ENCODE measurements at regions not wholly inside any gene's neighbourhood (a gene's known extent, or its start where the extent isn't known, plus 50 kb on each side); places are given as distances from the start of the nearest gene placed in this dataset.
"Not testable (repeated sequence)": the region's sequence is repeated elsewhere in the genome, so short reads cannot be mapped to it uniquely, and the experiment has no call there.

DNA sequence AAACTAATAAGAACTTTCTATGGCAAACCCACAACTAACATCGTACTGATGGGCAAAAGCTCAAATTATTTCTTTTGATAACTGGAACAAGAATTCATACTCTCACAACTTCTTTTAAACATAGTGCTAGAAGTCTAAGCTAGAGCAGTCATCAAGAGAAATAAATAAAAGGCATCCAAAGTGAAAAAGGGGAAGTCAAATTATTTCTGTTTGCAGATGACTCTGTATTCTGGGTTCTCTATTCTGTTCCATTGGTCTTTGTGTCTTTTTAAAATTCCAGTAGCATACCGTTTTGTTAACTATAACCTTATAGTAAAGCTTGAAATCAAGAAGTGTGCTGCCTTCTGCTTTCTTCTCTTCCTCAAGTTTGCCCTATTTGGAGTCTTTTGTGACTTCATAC lies 1215.9 kb downstream of the UQCRFS1 start:
- no peak for ATAC-seq
- Mint-ChIP-seq H3K36me3 (no peaks in the 10 kb centered on the region), H3K9me3 (ENCODE audit: low read depth) (peaks cover 2% of the 10 kb centered on the region), H3K27ac (no peak overlapping the region), H3K27me3 (no peaks in the 10 kb centered on the region), H3K4me1 (no peaks in the 10 kb centered on the region), H3K4me3 (no peak overlapping the region)
- no peak for DNase-seq
- CTCF ChIA-PET = no interaction called here

DNA sequence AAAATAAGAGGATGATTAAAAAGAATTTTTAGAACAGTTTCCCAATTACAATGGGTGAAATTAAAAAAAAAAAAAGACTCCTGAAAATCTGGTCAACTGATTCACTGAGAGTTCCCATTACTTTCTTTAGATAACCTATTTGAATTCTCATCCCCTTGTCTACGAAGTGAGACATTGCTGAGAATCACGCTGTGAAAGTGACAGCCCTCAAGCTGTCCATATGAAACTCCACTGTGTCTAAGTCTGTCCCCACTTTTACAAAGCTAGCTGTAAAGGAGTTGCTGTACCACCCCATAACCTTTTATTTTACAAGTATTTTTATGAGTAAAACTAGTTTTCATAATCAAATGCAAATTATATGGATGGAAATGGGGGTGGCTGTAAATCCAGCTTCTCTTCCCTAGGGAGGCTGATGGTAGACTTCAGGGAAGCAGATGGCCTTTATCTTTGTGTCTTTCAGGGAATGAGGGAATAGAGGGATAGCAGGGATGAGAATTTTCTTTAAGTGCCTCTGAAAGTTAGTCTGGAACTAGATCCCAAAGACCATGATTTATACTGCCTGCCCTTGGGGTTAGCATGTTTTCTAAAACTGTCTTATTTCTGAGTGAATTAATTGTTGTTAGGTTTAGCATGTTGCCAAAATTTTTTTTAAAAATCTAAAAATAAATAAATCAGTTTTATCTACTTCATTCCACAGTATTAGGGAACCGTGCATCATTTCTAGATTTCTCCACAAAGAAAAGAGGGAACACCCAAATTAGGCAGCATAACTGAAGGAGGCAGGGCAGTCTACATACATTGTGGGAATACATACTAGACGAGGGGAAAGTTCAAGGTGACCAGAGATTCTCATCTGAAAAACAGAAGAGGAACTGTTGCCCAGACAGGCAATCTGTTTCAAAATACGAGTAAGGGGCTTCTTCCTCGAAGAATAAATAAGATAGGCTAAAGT lies 1219.1 kb downstream of the UQCRFS1 start:
- H3K36me3 Mint-ChIP-seq = no peaks in the 10 kb centered on the region
- H3K4me3 Mint-ChIP-seq = no peak overlapping the region
- DNase-seq = no peak
- CTCF ChIA-PET = no interaction called here
- no peaks in the 10 kb centered on the region for H3K9me3 Mint-ChIP-seq (ENCODE audit: low read depth)
- H3K27me3 Mint-ChIP-seq = no peaks in the 10 kb centered on the region
- no peaks in the 10 kb centered on the region for H3K4me1 Mint-ChIP-seq
- no peak for ATAC-seq
- no peak overlapping the region for H3K27ac Mint-ChIP-seq

DNA sequence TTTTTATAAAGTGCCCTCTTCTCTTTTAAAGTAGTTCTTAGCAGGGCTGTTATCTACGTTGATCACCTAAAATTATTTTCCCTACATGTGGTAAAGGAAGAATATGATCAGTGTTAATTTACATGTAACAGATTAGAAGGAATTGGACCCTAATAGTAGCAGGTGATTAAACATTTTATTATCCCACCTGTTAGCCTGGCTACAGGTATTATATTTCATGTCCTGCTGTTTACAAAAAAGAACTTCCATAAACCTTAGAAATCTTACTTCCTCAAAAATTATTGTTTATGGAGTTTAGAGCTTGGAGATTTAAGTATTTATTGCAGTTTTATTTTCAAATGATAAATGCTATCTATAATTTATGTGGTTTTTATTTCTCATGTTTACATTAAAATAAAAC lies 1226.7 kb downstream of the UQCRFS1 start:
- ATAC-seq = no peak
- H3K27ac Mint-ChIP-seq = no peak overlapping the region

DNA sequence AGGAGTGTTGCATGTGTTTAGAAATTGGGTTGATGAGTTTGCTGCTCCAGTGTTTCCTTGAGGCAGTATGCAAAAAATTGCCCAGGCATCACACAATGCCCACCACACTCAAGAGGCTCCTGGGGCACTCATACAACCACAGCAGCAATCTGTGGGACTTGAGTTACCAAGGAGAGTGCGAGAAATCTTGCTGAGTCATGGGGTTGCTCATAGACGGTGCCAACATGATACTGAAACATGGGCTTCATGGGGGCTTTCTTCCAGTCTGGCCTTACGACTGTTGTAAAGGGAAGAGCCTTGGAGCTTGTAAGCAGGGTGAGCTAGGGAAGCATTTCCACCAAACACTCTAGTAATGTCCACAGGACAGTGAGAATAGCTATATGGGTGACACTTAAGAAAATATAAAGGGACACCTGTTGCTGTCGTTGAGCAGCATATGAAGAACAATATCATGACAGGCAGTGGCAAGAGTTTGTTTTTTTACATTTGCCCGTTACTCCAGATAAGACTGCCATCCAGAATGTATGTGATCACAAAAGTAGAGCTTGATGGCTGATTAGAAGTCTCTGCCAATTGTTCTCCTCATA lies 1237.4 kb downstream of the UQCRFS1 start:
- H3K9me3 Mint-ChIP-seq (ENCODE audit: low read depth) = no peaks in the 10 kb centered on the region
- CTCF ChIA-PET = no interaction called here
- no peaks in the 10 kb centered on the region for H3K36me3 Mint-ChIP-seq
- DNase-seq (no peak), ATAC-seq (no peak)
- no peaks in the 10 kb centered on the region for H3K27me3 Mint-ChIP-seq
- H3K4me1 Mint-ChIP-seq = no peaks in the 10 kb centered on the region
- H3K27ac Mint-ChIP-seq = no peak overlapping the region
- no peak overlapping the region for H3K4me3 Mint-ChIP-seq

More for the DNA sequence above, 1226.7 kb downstream of the UQCRFS1 start:
- no peak overlapping the region for H3K4me3 Mint-ChIP-seq
- no peaks in the 10 kb centered on the region for H3K9me3 Mint-ChIP-seq (ENCODE audit: low read depth)
- CTCF ChIA-PET = no interaction called here
- no peaks in the 10 kb centered on the region for H3K36me3 Mint-ChIP-seq
- no peaks in the 10 kb centered on the region for H3K27me3 Mint-ChIP-seq
- no peak for DNase-seq
- no peaks in the 10 kb centered on the region for H3K4me1 Mint-ChIP-seq

DNA sequence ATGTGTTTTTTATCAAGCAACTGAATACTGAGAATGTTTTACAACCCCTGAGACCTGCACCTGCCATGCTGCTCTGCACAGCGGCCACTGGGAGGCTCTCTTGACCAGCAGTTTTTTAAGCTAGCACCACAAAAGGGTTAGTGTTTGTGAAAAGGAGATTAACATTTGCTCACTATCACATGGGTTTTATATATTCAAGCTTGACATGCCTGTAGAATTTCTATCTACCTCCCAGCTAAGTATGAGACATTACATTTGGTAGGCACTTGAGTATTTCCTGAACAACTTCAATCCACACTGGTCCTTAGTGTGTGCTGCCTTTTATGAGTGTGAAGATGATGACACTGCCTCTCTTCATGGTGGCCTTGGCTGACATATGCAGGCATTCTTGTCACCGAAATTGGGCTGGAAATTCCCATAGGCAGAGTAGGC lies 1238.9 kb downstream of the UQCRFS1 start:
- no peak for DNase-seq
- no peak overlapping the region for H3K4me3 Mint-ChIP-seq
- no peaks in the 10 kb centered on the region for H3K36me3 Mint-ChIP-seq
- H3K27ac Mint-ChIP-seq = no peak overlapping the region
- no peaks in the 10 kb centered on the region for H3K9me3 Mint-ChIP-seq (ENCODE audit: low read depth)
- no peaks in the 10 kb centered on the region for H3K27me3 Mint-ChIP-seq
- ATAC-seq = no peak
- H3K4me1 Mint-ChIP-seq = no peaks in the 10 kb centered on the region
- CTCF ChIA-PET = no interaction called here

DNA sequence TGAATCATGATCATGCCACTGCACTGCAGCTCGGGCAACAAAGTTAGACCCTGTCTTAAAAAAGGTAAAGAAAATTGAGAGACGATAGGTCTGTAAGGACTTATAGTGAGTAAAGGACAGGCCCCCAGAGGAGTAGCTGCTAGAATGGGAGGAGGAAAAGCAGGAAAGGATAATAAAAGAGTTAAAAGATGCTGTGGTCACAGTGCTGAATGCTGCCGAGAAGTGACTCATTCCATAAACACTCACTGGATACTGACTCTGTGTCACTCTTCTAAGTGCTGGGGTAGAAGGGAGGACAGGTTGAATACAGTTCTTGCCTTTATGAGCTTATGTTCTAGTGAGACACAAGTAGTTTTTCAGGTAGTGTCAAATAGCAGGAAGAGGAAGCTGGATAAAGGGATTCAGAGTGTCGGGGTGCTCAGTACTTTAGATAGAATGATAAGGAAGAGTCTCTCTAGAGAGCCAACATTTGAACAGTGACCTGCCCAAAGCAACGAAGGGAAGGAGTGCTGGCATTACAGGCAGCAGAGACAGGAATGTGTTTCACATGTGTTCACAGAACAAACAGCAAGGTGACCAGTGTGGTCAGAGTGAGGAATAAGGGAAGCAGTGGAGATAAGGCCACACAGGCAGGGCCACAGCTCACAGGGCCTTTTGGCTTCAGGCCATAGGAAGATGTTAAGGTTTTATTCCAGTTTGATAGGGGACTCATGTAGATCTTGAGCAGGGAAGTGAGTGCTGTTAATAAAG lies 1240.5 kb downstream of the UQCRFS1 start:
- CTCF ChIA-PET = no interaction called here
- DNase-seq = no peak
- no peaks in the 10 kb centered on the region for H3K9me3 Mint-ChIP-seq (ENCODE audit: low read depth)

DNA sequence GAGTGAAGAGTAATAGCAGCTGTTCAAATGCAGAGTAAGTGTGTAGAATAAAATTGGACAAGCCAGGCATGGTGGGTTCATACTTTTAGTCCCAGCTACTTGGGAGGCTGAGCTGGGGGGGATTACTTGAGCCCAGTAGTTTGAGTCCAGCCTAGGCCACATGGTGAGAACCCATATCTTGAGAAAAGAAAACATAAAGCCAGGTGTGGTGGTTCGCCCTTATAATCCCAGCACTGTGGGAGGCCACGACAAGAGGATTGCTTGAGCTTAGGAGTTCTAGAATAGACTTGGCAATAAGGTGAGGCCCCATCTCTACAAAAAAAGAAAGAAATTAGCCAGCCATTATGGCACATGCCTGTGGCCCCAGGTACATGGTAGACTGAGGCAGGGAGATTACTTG lies 1241.1 kb downstream of the UQCRFS1 start:
- no peaks in the 10 kb centered on the region for H3K27me3 Mint-ChIP-seq
- DNase-seq (no peak), ATAC-seq (no peak)
- no peaks in the 10 kb centered on the region for H3K9me3 Mint-ChIP-seq (ENCODE audit: low read depth)
- H3K27ac Mint-ChIP-seq = no peak overlapping the region
- no peaks in the 10 kb centered on the region for H3K36me3 Mint-ChIP-seq
- no peak overlapping the region for H3K4me3 Mint-ChIP-seq
- CTCF ChIA-PET = no interaction called here
- H3K4me1 Mint-ChIP-seq = no peaks in the 10 kb centered on the region

More for the DNA sequence above, 1240.5 kb downstream of the UQCRFS1 start:
- Mint-ChIP-seq H3K27ac (no peak overlapping the region), H3K4me1 (no peaks in the 10 kb centered on the region), H3K27me3 (no peaks in the 10 kb centered on the region), H3K4me3 (no peak overlapping the region), H3K36me3 (no peaks in the 10 kb centered on the region)
- ATAC-seq = no peak

DNA sequence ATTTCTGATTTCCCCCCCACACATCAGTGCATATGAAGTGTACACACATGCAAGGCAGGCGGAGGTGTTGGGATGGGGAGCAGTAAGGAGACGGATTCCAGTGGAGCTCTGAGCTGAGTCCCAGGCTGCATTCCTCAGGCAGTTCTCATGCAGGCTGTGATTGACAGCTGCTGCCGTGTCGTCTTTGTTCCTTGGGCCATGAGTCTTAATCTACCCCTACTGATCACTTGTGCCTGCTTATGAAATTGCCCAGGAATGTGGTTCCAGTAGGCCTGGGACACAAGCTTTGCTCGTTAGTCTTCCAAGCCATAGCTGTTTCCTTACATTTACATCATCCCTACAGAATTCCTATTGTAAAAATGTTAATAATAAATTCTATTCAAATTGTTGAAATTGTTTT lies 1241.9 kb downstream of the UQCRFS1 start:
- H3K4me1 Mint-ChIP-seq = no peaks in the 10 kb centered on the region
- CTCF ChIA-PET = no interaction called here
- no peak for ATAC-seq
- H3K36me3 Mint-ChIP-seq = no peaks in the 10 kb centered on the region
- no peak for DNase-seq
- no peak overlapping the region for H3K4me3 Mint-ChIP-seq
- no peaks in the 10 kb centered on the region for H3K27me3 Mint-ChIP-seq
- no peak overlapping the region for H3K27ac Mint-ChIP-seq
- H3K9me3 Mint-ChIP-seq (ENCODE audit: low read depth) = no peaks in the 10 kb centered on the region

DNA sequence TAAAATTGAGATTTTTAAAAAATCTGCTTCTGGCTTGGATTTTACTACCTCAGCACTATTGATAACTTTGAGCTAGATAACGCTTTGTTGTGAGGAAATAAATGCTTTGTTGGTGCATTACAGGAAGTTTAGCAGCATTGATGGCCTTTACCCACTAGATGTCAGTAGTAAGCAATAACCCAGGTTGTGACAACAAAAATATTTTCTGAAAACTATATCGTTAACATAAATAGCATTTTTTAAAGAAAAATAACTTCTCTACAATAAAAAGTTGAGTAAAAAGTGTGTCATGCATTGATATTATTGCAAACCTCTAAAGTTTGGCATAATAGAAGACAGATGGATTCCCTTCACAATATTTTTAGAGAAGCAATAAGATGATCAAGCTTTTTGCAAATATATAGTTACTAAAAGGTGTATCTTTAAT lies 1246.5 kb downstream of the UQCRFS1 start:
- no peaks in the 10 kb centered on the region for H3K36me3 Mint-ChIP-seq
- CTCF ChIA-PET = interaction anchor here (1.6 to 2.1 kb wide), 2 partner anchors 30 to 913 kb away, joined by 5 read pairs; no protein-coding TSS in a partner anchor
- no peak for DNase-seq

DNA sequence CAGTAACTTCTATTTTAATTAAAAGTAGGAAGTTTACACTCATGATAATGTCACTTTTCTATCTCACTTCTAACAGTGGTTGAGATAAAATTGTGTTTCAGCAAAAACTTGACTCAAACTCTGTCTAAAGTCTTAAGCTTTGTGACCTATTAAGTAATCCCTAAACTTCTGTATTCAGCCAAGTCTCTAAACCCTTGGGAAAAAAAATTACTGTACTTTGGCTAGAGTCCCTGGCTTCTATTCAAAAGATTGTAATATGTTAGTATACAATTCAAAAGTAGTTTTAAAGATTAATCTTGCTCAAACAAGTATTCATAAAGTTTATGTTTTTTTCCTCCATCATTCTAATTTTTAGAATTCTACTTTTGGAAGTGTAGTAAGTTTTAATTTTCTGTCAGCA lies 1248.8 kb downstream of the UQCRFS1 start:
- Mint-ChIP-seq H3K4me1 (no peaks in the 10 kb centered on the region), H3K27ac (no peak overlapping the region), H3K36me3 (no peaks in the 10 kb centered on the region), H3K4me3 (no peak overlapping the region), H3K27me3 (no peaks in the 10 kb centered on the region), H3K9me3 (ENCODE audit: low read depth) (no peaks in the 10 kb centered on the region)
- CTCF ChIA-PET = no interaction called here
- ATAC-seq (no peak), DNase-seq (no peak)

More for the DNA sequence above, 1246.5 kb downstream of the UQCRFS1 start:
- H3K4me3 Mint-ChIP-seq = no peak overlapping the region
- no peak overlapping the region for H3K27ac Mint-ChIP-seq
- no peaks in the 10 kb centered on the region for H3K4me1 Mint-ChIP-seq
- no peaks in the 10 kb centered on the region for H3K27me3 Mint-ChIP-seq
- no peaks in the 10 kb centered on the region for H3K9me3 Mint-ChIP-seq (ENCODE audit: low read depth)
- ATAC-seq = no peak

DNA sequence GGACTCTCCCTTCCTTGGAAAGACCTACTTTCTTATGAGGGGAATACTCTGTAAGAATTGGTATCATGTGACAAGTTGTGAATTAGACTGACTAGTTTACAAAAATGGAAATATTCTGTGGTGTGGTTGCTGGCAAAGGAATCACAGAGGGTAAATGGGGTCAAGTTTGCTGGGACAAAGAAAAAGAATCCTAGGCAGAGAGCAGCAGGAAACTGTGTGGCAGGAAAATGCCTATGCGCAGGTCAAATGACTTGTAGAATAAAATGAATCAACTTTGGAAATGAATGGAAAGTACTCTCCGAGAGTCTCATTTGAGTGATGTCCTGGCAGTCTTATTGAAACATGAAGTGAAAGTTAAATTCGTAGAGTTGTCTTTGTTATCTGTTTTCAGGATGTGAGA lies 1250.7 kb downstream of the UQCRFS1 start:
- H3K36me3 Mint-ChIP-seq = no peaks in the 10 kb centered on the region
- no peaks in the 10 kb centered on the region for H3K27me3 Mint-ChIP-seq
- CTCF ChIA-PET = no interaction called here
- ATAC-seq (no peak), DNase-seq (no peak)
- no peak overlapping the region for H3K4me3 Mint-ChIP-seq
- H3K4me1 Mint-ChIP-seq = no peaks in the 10 kb centered on the region
- no peaks in the 10 kb centered on the region for H3K9me3 Mint-ChIP-seq (ENCODE audit: low read depth)
- no peak overlapping the region for H3K27ac Mint-ChIP-seq

DNA sequence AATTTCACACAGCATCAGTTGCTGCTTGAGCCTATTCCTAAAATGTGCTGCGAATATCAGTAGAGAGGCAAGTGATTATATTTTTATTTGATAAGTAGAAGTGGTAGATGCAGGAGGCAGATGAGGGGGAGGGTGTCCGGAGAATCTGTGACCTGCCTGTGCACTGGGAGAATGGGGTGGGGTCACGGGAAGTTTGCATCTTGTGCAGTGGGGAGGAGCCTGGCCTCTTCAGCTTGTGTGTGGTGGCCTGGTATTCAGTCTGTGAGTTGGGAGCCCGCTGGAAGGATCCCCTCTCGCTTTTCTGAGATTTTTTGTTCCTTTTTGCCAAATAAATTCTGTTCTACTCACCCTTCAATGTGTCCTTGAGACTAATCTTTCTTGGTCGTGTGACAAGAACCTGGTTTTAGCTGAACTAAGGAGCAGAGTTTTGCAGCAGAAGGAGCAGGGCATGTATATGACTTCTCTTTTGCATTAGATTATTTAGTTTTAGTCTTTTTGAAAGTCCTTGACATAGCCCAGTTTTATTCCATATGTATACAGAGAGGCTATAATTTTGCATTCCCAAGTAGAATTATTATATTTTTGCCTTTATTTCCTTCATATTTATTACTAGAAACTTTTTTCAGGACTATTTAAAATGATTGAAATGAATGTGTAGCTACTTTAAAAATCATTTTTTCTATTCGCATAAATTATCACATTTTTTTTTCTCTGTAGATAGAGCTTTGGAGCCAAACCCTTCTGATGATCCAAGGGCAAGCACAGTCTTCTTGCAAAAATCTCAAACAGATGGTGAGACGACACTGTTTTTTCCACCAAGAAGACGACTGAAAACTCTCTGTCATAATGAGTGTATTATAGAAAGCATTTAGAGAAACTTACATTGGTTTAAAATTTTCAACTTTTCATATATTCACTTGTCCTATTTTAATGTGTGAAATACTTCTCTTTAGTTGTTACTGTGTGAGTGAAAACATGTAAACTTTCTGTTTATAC lies 1257.2 kb downstream of the UQCRFS1 start:
- no peak overlapping the region for H3K27ac Mint-ChIP-seq
- H3K9me3 Mint-ChIP-seq (ENCODE audit: low read depth) = peaks cover 3% of the 10 kb centered on the region
- no peaks in the 10 kb centered on the region for H3K4me1 Mint-ChIP-seq
- H3K36me3 Mint-ChIP-seq = no peaks in the 10 kb centered on the region
- CTCF ChIA-PET = no interaction called here
- no peak for ATAC-seq
- no peak overlapping the region for H3K4me3 Mint-ChIP-seq
- no peaks in the 10 kb centered on the region for H3K27me3 Mint-ChIP-seq
- DNase-seq = no peak

DNA sequence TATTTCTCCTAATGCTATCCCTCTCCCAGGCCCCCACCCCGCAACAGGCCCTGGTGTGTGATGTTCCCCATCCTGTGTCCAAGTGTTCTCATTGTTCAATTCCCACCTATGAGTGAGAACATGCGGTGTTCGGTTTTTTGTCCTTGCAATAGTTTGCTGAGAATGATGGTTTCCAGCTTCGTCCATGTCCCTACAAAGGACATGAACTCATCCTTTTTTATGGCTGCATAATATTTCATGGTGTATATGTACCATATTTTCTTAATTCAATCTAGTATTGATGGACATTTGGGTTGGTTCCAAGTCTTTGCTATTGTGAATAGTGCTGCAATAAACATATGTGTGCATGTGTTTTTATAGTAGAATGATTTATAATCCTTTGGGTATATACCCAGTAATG lies 1270.3 kb downstream of the UQCRFS1 start:
- H3K36me3 Mint-ChIP-seq; H3K4me3 Mint-ChIP-seq; ATAC-seq; H3K4me1 Mint-ChIP-seq; H3K9me3 Mint-ChIP-seq (ENCODE audit: low read depth); CTCF ChIA-PET; DNase-seq; H3K27me3 Mint-ChIP-seq; H3K27ac Mint-ChIP-seq: not testable (repeated sequence)
